ENCODE measurements at regions not wholly inside any gene's neighbourhood (a gene's known extent, or its start where the extent isn't known, plus 50 kb on each side); places are given as distances from the start of the nearest gene placed in this dataset.

- Histone ChIP-seq H3K9me2 (ENCODE audit: insufficient read depth) (no peaks in the 10 kb centered on the region), H4K20me1 (replicated peaks; ENCODE audit: insufficient read depth) (no peaks in the 10 kb centered on the region), H3K4me1 (ENCODE audit: insufficient read depth) (no peaks in the 10 kb centered on the region), H3K36me3 (ENCODE audit: insufficient read depth) (no peaks in the 10 kb centered on the region), H3K27ac (ENCODE audit: low read depth) (no peak overlapping the region), H3K4me2 (no peak overlapping the region), H3F3A (replicated peaks; ENCODE audit: low read depth) (no peaks in the 10 kb centered on the region), H3K79me2 (replicated peaks; ENCODE audit: insufficient read depth) (no peaks in the 10 kb centered on the region), H2AFZ (peak overlapping the region; percentile 59), H3K27me3 (ENCODE audit: insufficient read depth) (no peaks in the 10 kb centered on the region), H3K4me3 (no peak overlapping the region)
- Mint-ChIP-seq H3K36me3 (ENCODE audit: low read depth) (no peaks in the 10 kb centered on the region; the same call in 2 of the 3 replicates), H3K9me3 (no peaks in the 10 kb centered on the region; the same call in 1 of the 3 replicates), H3K27me3 (ENCODE audit: insufficient read depth, low read depth, poor library complexity) (peaks cover 6% of the 10 kb centered on the region), H3K4me1 (no peaks in the 10 kb centered on the region; the same call in 2 of the 3 replicates), H3K4me3 (no peak overlapping the region), H3K27ac (peak overlapping the region; percentile 27)
- TF ChIP-seq POLR2AphosphoS5 (IDR thresholded peaks at IDR 0.05; ENCODE audit: low read depth) = no peak
- no peak for TF ChIP-seq NANOG (IDR thresholded peaks at IDR 0.05; ENCODE audit: borderline replicate concordance)
- TF ChIP-seq EZH2phosphoT487 (IDR thresholded peaks at IDR 0.05; ENCODE audit: unreplicated experiment) = no peak
- no peak for TF ChIP-seq JUNB (IDR thresholded peaks at IDR 0.05; ENCODE audit: unreplicated experiment)
- TF ChIP-seq, protein P1, sequence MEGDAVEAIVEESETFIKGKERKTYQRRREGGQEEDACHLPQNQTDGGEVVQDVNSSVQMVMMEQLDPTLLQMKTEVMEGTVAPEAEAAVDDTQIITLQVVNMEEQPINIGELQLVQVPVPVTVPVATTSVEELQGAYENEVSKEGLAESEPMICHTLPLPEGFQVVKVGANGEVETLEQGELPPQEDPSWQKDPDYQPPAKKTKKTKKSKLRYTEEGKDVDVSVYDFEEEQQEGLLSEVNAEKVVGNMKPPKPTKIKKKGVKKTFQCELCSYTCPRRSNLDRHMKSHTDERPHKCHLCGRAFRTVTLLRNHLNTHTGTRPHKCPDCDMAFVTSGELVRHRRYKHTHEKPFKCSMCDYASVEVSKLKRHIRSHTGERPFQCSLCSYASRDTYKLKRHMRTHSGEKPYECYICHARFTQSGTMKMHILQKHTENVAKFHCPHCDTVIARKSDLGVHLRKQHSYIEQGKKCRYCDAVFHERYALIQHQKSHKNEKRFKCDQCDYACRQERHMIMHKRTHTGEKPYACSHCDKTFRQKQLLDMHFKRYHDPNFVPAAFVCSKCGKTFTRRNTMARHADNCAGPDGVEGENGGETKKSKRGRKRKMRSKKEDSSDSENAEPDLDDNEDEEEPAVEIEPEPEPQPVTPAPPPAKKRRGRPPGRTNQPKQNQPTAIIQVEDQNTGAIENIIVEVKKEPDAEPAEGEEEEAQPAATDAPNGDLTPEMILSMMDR (conservative IDR thresholded peaks at IDR 0.05; ENCODE audit: low read depth in 2 of 2) = no peak
- no peak for TF ChIP-seq ZNF114 (CRISPR knock-in tag; IDR thresholded peaks at IDR 0.05)
- TF ChIP-seq, protein P2, sequence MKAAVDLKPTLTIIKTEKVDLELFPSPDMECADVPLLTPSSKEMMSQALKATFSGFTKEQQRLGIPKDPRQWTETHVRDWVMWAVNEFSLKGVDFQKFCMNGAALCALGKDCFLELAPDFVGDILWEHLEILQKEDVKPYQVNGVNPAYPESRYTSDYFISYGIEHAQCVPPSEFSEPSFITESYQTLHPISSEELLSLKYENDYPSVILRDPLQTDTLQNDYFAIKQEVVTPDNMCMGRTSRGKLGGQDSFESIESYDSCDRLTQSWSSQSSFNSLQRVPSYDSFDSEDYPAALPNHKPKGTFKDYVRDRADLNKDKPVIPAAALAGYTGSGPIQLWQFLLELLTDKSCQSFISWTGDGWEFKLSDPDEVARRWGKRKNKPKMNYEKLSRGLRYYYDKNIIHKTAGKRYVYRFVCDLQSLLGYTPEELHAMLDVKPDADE (IDR thresholded peaks at IDR 0.05) = no peak
- TF ChIP-seq, protein P3, sequence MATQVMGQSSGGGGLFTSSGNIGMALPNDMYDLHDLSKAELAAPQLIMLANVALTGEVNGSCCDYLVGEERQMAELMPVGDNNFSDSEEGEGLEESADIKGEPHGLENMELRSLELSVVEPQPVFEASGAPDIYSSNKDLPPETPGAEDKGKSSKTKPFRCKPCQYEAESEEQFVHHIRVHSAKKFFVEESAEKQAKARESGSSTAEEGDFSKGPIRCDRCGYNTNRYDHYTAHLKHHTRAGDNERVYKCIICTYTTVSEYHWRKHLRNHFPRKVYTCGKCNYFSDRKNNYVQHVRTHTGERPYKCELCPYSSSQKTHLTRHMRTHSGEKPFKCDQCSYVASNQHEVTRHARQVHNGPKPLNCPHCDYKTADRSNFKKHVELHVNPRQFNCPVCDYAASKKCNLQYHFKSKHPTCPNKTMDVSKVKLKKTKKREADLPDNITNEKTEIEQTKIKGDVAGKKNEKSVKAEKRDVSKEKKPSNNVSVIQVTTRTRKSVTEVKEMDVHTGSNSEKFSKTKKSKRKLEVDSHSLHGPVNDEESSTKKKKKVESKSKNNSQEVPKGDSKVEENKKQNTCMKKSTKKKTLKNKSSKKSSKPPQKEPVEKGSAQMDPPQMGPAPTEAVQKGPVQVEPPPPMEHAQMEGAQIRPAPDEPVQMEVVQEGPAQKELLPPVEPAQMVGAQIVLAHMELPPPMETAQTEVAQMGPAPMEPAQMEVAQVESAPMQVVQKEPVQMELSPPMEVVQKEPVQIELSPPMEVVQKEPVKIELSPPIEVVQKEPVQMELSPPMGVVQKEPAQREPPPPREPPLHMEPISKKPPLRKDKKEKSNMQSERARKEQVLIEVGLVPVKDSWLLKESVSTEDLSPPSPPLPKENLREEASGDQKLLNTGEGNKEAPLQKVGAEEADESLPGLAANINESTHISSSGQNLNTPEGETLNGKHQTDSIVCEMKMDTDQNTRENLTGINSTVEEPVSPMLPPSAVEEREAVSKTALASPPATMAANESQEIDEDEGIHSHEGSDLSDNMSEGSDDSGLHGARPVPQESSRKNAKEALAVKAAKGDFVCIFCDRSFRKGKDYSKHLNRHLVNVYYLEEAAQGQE (IDR thresholded peaks at IDR 0.05; ENCODE audit: unreplicated experiment) = no peak
- TF ChIP-seq ZNF462 (CRISPR knock-in tag; IDR thresholded peaks at IDR 0.05) = no peak
- TF ChIP-seq CREB1 (CRISPR knock-in tag; IDR thresholded peaks at IDR 0.05; ENCODE audit: low read depth) = no peak
- no peak for TF ChIP-seq EZH2 (IDR thresholded peaks at IDR 0.05; ENCODE audit: low read depth, unreplicated experiment)
- TF ChIP-seq STAT1 (IDR thresholded peaks at IDR 0.05; ENCODE audit: unreplicated experiment) = no peak
- no peak for TF ChIP-seq ZNF331 (CRISPR knock-in tag; IDR thresholded peaks at IDR 0.05; ENCODE audit: low read depth)
- DNase-seq (ENCODE audit: low spot score) = no peak
- no peak for ATAC-seq
Observed at GRCh38 chr5:4124221-4124970, 528.8 kb downstream of the IRX1 start.

All from GM23338 (cell line).